ENCODE measurements at regions not wholly inside any gene's neighbourhood (a gene's known extent, or its start where the extent isn't known, plus 50 kb on each side); places are given as distances from the start of the nearest gene placed in this dataset.

DNA sequence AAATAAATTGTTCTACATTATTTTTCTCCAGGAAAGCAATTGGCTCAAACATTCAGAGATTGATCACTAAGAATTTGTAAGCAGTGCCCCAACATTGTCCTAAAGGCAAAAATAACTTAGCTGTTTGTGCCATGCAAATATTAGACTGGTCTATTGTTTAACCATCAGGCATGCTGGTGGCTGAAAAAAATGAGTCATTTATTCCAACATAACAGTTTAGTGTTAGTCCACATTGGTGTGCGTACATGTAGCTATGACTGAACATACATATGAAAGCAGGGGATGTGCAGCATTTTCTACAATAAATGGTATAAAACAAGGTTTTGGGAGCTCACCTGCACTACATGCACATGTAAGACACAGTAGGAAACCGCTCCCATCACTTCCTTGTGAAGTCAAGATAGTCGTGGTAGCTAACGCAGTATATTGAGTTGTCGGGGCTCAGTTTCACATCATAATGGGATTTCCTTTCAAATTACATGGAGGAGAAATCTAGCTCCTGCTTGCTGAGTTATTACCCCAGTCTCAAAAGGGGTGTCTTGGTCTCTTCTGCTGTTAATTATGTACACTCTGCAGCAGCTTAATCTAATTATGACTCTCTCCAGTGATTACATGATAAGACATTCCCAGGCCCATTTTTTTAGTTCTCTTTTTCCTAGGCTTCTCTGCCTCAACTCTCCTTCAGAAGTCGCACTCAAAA, 199.4 kb downstream of the LYPLAL1 start:
- TF ChIP-seq REST (tag by site-specific recombination; IDR thresholded peaks at IDR 0.05) (no peak), ZNF629 (tag by site-specific recombination; IDR thresholded peaks at IDR 0.05) (no peak), ZNF501 (tag by site-specific recombination; IDR thresholded peaks at IDR 0.05) (no peak), ZNF768 (tag by site-specific recombination; IDR thresholded peaks at IDR 0.05) (no peak), TCF7L2 (IDR thresholded peaks at IDR 0.05; ENCODE audit: borderline replicate concordance, low read depth, low read length) (no peak), YY1 (tag by site-specific recombination; IDR thresholded peaks at IDR 0.05) (no peak), CTCF (tag by site-specific recombination; IDR thresholded peaks at IDR 0.05) (no peak), ZNF266 (tag by site-specific recombination; IDR thresholded peaks at IDR 0.05; ENCODE audit: low read depth) (no peak)
- TF ChIP-seq, protein P1, sequence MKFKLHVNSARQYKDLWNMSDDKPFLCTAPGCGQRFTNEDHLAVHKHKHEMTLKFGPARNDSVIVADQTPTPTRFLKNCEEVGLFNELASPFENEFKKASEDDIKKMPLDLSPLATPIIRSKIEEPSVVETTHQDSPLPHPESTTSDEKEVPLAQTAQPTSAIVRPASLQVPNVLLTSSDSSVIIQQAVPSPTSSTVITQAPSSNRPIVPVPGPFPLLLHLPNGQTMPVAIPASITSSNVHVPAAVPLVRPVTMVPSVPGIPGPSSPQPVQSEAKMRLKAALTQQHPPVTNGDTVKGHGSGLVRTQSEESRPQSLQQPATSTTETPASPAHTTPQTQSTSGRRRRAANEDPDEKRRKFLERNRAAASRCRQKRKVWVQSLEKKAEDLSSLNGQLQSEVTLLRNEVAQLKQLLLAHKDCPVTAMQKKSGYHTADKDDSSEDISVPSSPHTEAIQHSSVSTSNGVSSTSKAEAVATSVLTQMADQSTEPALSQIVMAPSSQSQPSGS (tag by site-specific recombination; IDR thresholded peaks at IDR 0.05; ENCODE audit: low read depth), result no peak
